Loucy (cell line): ENCODE measurements at regions not wholly inside any gene's neighbourhood (a gene's known extent, or its start where the extent isn't known, plus 50 kb on each side); places are given as distances from the start of the nearest gene placed in this dataset.

Experiments used
- H2AFZ ChIP-seq: fragments of 200-600 bp; sonication (generic); 2 replicates; pipeline ENCODE4 v1.6.0; 2016; ENCODE audit warnings: antibody characterized with exemption, mild to moderate bottlenecking, low read length, moderate library complexity
- H3F3A ChIP-seq: fragments of 200-600 bp; 2 replicates; pipeline ENCODE4 v1.6.0; 2016; ENCODE audit warnings: antibody characterized with exemption, low read depth, mild to moderate bottlenecking
- H3K27me3 ChIP-seq: fragments of 200-600 bp; sonication (generic); 2 replicates; pipeline ENCODE4 v1.6.1; 2014; ENCODE audit warnings: low read length, mild to moderate bottlenecking; ENCODE audit not compliant: insufficient read depth, poor library complexity, severe bottlenecking
- H3K36me3 ChIP-seq: fragments of 200-600 bp; sonication (generic); 2 replicates; pipeline ENCODE4 v1.6.1; 2016; ENCODE audit warnings: low read length; ENCODE audit not compliant: insufficient read depth
- H3K4me1 ChIP-seq: fragments of 200-600 bp; sonication (generic); 2 replicates; pipeline ENCODE4 v1.5.1; 2014; ENCODE audit warnings: low read length, mild to moderate bottlenecking; ENCODE audit not compliant: insufficient read depth, poor library complexity, severe bottlenecking
- H3K4me2 ChIP-seq: fragments of 200-600 bp; sonication (generic); 2 replicates; pipeline ENCODE4 v1.6.0; 2014; ENCODE audit warnings: antibody characterized with exemption, low read length, low read depth, mild to moderate bottlenecking; ENCODE audit not compliant: poor library complexity, severe bottlenecking
- H3K4me3 ChIP-seq: fragments of 200-600 bp; sonication (generic); 2 replicates; pipeline ENCODE4 v1.5.1; 2014; ENCODE audit warnings: low read length, mild to moderate bottlenecking, mixed read lengths; ENCODE audit not compliant: poor library complexity, severe bottlenecking
- H3K79me2 ChIP-seq: fragments of 200-600 bp; sonication (generic); 2 replicates; pipeline ENCODE4 v1.6.1; 2014; ENCODE audit warnings: low read length; ENCODE audit not compliant: insufficient read depth
- H3K9ac ChIP-seq: fragments of 200-600 bp; sonication (generic); 2 replicates; pipeline ENCODE4 v1.6.0; 2014; ENCODE audit warnings: mild to moderate bottlenecking, low read depth, low read length, moderate library complexity; ENCODE audit not compliant: poor library complexity, severe bottlenecking
- H3K9me2 ChIP-seq: fragments of 200-600 bp; sonication (generic); replicated peaks from 2 replicates; pipeline ENCODE4 v1.6.1; 2016; ENCODE audit warnings: low read depth, low read length, mixed read lengths
- H3K9me3 ChIP-seq: fragments of 200-600 bp; sonication (generic); 2 replicates; pipeline ENCODE4 v1.6.1; 2014; ENCODE audit warnings: mild to moderate bottlenecking, antibody characterized with exemption, low read length, low read depth; ENCODE audit not compliant: insufficient read depth
- H4K20me1 ChIP-seq: fragments of 200-600 bp; sonication (generic); 2 replicates; pipeline ENCODE4 v1.6.0; 2014; ENCODE audit warnings: antibody characterized with exemption, low read length, mild to moderate bottlenecking; ENCODE audit not compliant: insufficient read depth, poor library complexity, severe bottlenecking
- EZH2phosphoT487 ChIP-seq: fragments of 200-600 bp; IDR thresholded peaks from 2 replicates; pipeline ENCODE4 v1.6.1; 2018; ENCODE audit warnings: antibody characterized with exemption, mild to moderate bottlenecking, moderate library complexity, borderline replicate concordance
- TF ChIP-seq, protein P1 (sequence below): fragments of 200-600 bp; sonication (generic); conservative IDR thresholded peaks from 2 replicates; pipeline ENCODE4 v1.5.1; 2014; ENCODE audit warnings: mild to moderate bottlenecking, antibody characterized with exemption, low read length

GRCh38 chr16:74064120-74064735 is 232.4 kb upstream of the PSMD7 start:
- Histone ChIP-seq H3K79me2 (no peaks in the 10 kb centered on the region), H3K4me3 (no peak overlapping the region), H3K36me3 (no peaks in the 10 kb centered on the region), H3K4me2 (no peak overlapping the region), H3K4me1 (peaks cover 32% of the 10 kb centered on the region), H4K20me1 (no peaks in the 10 kb centered on the region), H2AFZ (peak overlapping the region; percentile 5; the same call in 1 of the 2 replicates), H3K9me2 (no peaks in the 10 kb centered on the region), H3K9me3 (peaks cover 6% of the 10 kb centered on the region; the same call in 1 of the 2 replicates), H3K9ac (no peak overlapping the region), H3F3A (no peaks in the 10 kb centered on the region), H3K27me3 (no peaks in the 10 kb centered on the region)
- TF ChIP-seq, protein P1, sequence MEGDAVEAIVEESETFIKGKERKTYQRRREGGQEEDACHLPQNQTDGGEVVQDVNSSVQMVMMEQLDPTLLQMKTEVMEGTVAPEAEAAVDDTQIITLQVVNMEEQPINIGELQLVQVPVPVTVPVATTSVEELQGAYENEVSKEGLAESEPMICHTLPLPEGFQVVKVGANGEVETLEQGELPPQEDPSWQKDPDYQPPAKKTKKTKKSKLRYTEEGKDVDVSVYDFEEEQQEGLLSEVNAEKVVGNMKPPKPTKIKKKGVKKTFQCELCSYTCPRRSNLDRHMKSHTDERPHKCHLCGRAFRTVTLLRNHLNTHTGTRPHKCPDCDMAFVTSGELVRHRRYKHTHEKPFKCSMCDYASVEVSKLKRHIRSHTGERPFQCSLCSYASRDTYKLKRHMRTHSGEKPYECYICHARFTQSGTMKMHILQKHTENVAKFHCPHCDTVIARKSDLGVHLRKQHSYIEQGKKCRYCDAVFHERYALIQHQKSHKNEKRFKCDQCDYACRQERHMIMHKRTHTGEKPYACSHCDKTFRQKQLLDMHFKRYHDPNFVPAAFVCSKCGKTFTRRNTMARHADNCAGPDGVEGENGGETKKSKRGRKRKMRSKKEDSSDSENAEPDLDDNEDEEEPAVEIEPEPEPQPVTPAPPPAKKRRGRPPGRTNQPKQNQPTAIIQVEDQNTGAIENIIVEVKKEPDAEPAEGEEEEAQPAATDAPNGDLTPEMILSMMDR, result peak; percentile 60
- TF ChIP-seq EZH2phosphoT487, result no peak

- Histone ChIP-seq H3K9ac (peak overlapping the region; percentile 52), H3K9me3 (peaks cover 27% of the 10 kb centered on the region; the same call in 1 of the 2 replicates), H3F3A (no peaks in the 10 kb centered on the region), H3K4me1 (peaks cover 31% of the 10 kb centered on the region), H3K36me3 (no peaks in the 10 kb centered on the region; the same call in 1 of the 2 replicates), H4K20me1 (no peaks in the 10 kb centered on the region), H3K79me2 (no peaks in the 10 kb centered on the region), H3K9me2 (no peaks in the 10 kb centered on the region), H3K4me3 (peak overlapping the region; percentile 29), H2AFZ (no peak overlapping the region), H3K27me3 (no peaks in the 10 kb centered on the region), H3K4me2 (peak overlapping the region; percentile 59)
- TF ChIP-seq, protein P1, result no peak
- TF ChIP-seq EZH2phosphoT487, result no peak
Measured at GRCh38 chr16:74053826-74054225, 242.8 kb upstream of the PSMD7 start.

- H3K4me2 ChIP-seq, result peak overlapping the region; percentile 59
- H3K36me3 ChIP-seq, result no peaks in the 10 kb centered on the region; the same call in 1 of the 2 replicates
- H3K9me2 ChIP-seq, result no peaks in the 10 kb centered on the region
- H4K20me1 ChIP-seq, result no peaks in the 10 kb centered on the region
- H3K4me3 ChIP-seq, result peak overlapping the region; percentile 29
- TF ChIP-seq, protein P1, result no peak
- TF ChIP-seq EZH2phosphoT487, result no peak
- no peaks in the 10 kb centered on the region for H3K27me3 ChIP-seq
- peaks cover 31% of the 10 kb centered on the region for H3K4me1 ChIP-seq
- H3K9ac ChIP-seq, result peak overlapping the region; percentile 52
- no peak overlapping the region for H2AFZ ChIP-seq
- no peaks in the 10 kb centered on the region for H3F3A ChIP-seq
- H3K9me3 ChIP-seq, result peaks cover 23% of the 10 kb centered on the region; the same call in 1 of the 2 replicates
- no peaks in the 10 kb centered on the region for H3K79me2 ChIP-seq
Measured at GRCh38 chr16:74053312-74053711, 243.3 kb upstream of the PSMD7 start.
